C4-2B (cell line): ENCODE measurements at regions not wholly inside any gene's neighbourhood (a gene's known extent, or its start where the extent isn't known, plus 50 kb on each side); places are given as distances from the start of the nearest gene placed in this dataset.
"Not testable (repeated sequence)": the region's sequence is repeated elsewhere in the genome, so short reads cannot be mapped to it uniquely, and the experiment has no call there.

ENCODE experiments used
- H3K27ac ChIP-seq: fragments of 450-650 bp; 2 replicates; pipeline ENCODE4 v1.5.1; 2017
- CTCF ChIP-seq: fragments of 450-650 bp; conservative IDR thresholded peaks from 2 replicates; pipeline ENCODE4 v1.5.1; 2017; ENCODE audit warnings: mild to moderate bottlenecking

- H3K27ac ChIP-seq: not testable (repeated sequence)
- TF ChIP-seq CTCF: 0 out of 2 replicates have a peak, but pooled peaks have one; percentile 11
These were observed 89.5 kb downstream of the POTEG start for GRCh38 chr14:19344689-19345088.

- not testable (repeated sequence) for H3K27ac ChIP-seq
These were observed 88.7 kb downstream of the POTEG start for GRCh38 chr14:19345298-19345911.

- H3K27ac ChIP-seq: not testable (repeated sequence)
These were observed 88.1 kb downstream of the POTEG start for GRCh38 chr14:19346074-19346480.

GRCh38 chr14:19346636-19347035 lies 87.5 kb downstream of the POTEG start:
- not testable (repeated sequence) for H3K27ac ChIP-seq

- H3K27ac ChIP-seq: not testable (repeated sequence)
These were observed 87.0 kb downstream of the POTEG start for GRCh38 chr14:19347112-19347511.
